Heart left ventricle (tissue), 13 donors: ENCODE measurements at regions not wholly inside any gene's neighbourhood (a gene's known extent, or its start where the extent isn't known, plus 50 kb on each side); places are given as distances from the start of the nearest gene placed in this dataset.

Experiments used
- POLR2A ChIP-seq, 2 donors: fragments of 450-650 bp; IDR thresholded peaks; one replicate each; pipeline ENCODE4 v1.6.1; 2017; ENCODE audit warnings: antibody characterized with exemption in 2 of 2, mild to moderate bottlenecking in 2 of 2, moderate library complexity in 2 of 2
- TF ChIP-seq, protein P1 (sequence below), 12 donors: fragments of 200-600 bp; sonication (generic) in 4 of 12; IDR thresholded peaks; one replicate each; pipeline versions ENCODE4 v1.5.0 to v1.8.0; 2018 to 2022; ENCODE audit warnings: antibody characterized with exemption in 12 of 12, mild to moderate bottlenecking in 5 of 12
- donor health status: ischemic (EF 13 %, LVEDD 7.1; RV severe dilation, severe dysfunction).
- donor health status: DM: no; HTN: yes; CAD: no.
- donor health status: DM: no; HTN: no; CAD: no.
- donor health status: ischemic (EF 25% LVEDD 6.9; RV normal size, moderate dysfunction).
- donor health status: ischemic (EF 25% LVEDD 5.7; RV mildly dilated, moderate dysfunction).
- donor health status: ischemic (EF 35%, LVEDD 5.7; RV mildly dilated, moderate dysfunction).
- donor health status: nonischemic (EF 11% LVEDD 7.7; RV severe dilation, severe dysfunction).
- donor health status: DM: yes; HTN: yes; CAD: no.
- donor health status: PGD.
- donor health status: ischemic (EF 29% LVEDD 5.4; RV normal size, mild dysfunction).
- donor health status: nonischemic (EF 23%, LVEDD 6.1; RV moderate dilation, normal function).

- TF ChIP-seq, protein P1, sequence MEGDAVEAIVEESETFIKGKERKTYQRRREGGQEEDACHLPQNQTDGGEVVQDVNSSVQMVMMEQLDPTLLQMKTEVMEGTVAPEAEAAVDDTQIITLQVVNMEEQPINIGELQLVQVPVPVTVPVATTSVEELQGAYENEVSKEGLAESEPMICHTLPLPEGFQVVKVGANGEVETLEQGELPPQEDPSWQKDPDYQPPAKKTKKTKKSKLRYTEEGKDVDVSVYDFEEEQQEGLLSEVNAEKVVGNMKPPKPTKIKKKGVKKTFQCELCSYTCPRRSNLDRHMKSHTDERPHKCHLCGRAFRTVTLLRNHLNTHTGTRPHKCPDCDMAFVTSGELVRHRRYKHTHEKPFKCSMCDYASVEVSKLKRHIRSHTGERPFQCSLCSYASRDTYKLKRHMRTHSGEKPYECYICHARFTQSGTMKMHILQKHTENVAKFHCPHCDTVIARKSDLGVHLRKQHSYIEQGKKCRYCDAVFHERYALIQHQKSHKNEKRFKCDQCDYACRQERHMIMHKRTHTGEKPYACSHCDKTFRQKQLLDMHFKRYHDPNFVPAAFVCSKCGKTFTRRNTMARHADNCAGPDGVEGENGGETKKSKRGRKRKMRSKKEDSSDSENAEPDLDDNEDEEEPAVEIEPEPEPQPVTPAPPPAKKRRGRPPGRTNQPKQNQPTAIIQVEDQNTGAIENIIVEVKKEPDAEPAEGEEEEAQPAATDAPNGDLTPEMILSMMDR (IDR thresholded peaks at IDR 0.05) = no peak
- TF ChIP-seq POLR2A (IDR thresholded peaks at IDR 0.05) = no peak
These were observed 201.4 kb downstream of the C12orf50 start for GRCh38 chr12:87827638-87828264.
